ENCODE measurements at regions not wholly inside any gene's neighbourhood (a gene's known extent, or its start where the extent isn't known, plus 50 kb on each side); places are given as distances from the start of the nearest gene placed in this dataset.
"Not testable (repeated sequence)": the region's sequence is repeated elsewhere in the genome, so short reads cannot be mapped to it uniquely, and the experiment has no call there.

- H3K9me3 ChIP-seq = no peaks in the 10 kb centered on the region
- intact Hi-C loops (cut with DNase I) = no loop called here
- H3K36me3 ChIP-seq = no peaks in the 10 kb centered on the region
- TF ChIP-seq CTCF (IDR thresholded peaks at IDR 0.05) (no peak), POLR2AphosphoS5 (IDR thresholded peaks at IDR 0.05) (no peak), POLR2A (IDR thresholded peaks at IDR 0.05) (no peak)
- H3K27ac ChIP-seq = no peak overlapping the region
- no peak overlapping the region for H3K4me3 ChIP-seq
- WGBS = 33% methylated on average over 3 of the region's 3 CpGs
- no peak for DNase-seq (ENCODE audit: low spot score)
- peaks cover 2% of the 10 kb centered on the region for H3K27me3 ChIP-seq (replicated peaks; ENCODE audit: insufficient read depth)
- no peaks in the 10 kb centered on the region for H3K4me1 ChIP-seq (replicated peaks)
These were observed 318.0 kb downstream of the QKI start for GRCh38 chr6:163732479-163732878.

GRCh38 chr6:163732014-163732351 lies 317.5 kb downstream of the QKI start:
- H3K9me3 ChIP-seq; DNase-seq (ENCODE audit: low spot score); H3K27me3 ChIP-seq (replicated peaks; ENCODE audit: insufficient read depth); H3K4me1 ChIP-seq (replicated peaks); intact Hi-C loops (cut with DNase I); H3K4me3 ChIP-seq; H3K27ac ChIP-seq; H3K36me3 ChIP-seq: not testable (repeated sequence)
- WGBS = 97% methylated on average over 9 of the region's 9 CpGs

GRCh38 chr6:163731215-163732013 lies 316.9 kb downstream of the QKI start:
- no peak overlapping the region for H3K4me3 ChIP-seq
- no peak for DNase-seq (ENCODE audit: low spot score)
- 97% methylated on average over 10 of the region's 10 CpGs for WGBS
- H3K36me3 ChIP-seq = no peaks in the 10 kb centered on the region
- no peaks in the 10 kb centered on the region for H3K9me3 ChIP-seq
- TF ChIP-seq CTCF (IDR thresholded peaks at IDR 0.05) (no peak), POLR2A (IDR thresholded peaks at IDR 0.05) (no peak), POLR2AphosphoS5 (IDR thresholded peaks at IDR 0.05) (no peak)
- intact Hi-C loops (cut with DNase I) = no loop called here
- H3K4me1 ChIP-seq (replicated peaks) = no peaks in the 10 kb centered on the region
- no peak overlapping the region for H3K27ac ChIP-seq
- H3K27me3 ChIP-seq (replicated peaks; ENCODE audit: insufficient read depth) = peaks cover 2% of the 10 kb centered on the region

GRCh38 chr6:163730246-163731210 lies 316.0 kb downstream of the QKI start:
- H3K27ac ChIP-seq = no peak overlapping the region
- intact Hi-C loops (cut with DNase I) = no loop called here
- no peak overlapping the region for H3K4me3 ChIP-seq

More at GRCh38 chr6:163730246-163731210, 316.0 kb downstream of the QKI start:
- Histone ChIP-seq H3K9me3 (no peaks in the 10 kb centered on the region), H3K27me3 (replicated peaks; ENCODE audit: insufficient read depth) (no peaks in the 10 kb centered on the region), H3K4me1 (replicated peaks) (no peaks in the 10 kb centered on the region), H3K36me3 (no peaks in the 10 kb centered on the region)
- 96% methylated on average over 21 of the region's 21 CpGs for WGBS
- TF ChIP-seq POLR2A (IDR thresholded peaks at IDR 0.05) (no peak), CTCF (IDR thresholded peaks at IDR 0.05) (no peak), POLR2AphosphoS5 (IDR thresholded peaks at IDR 0.05) (no peak)
- DNase-seq (ENCODE audit: low spot score) = no peak
